ENCODE measurements at regions not wholly inside any gene's neighbourhood (a gene's known extent, or its start where the extent isn't known, plus 50 kb on each side); places are given as distances from the start of the nearest gene placed in this dataset.

DNA sequence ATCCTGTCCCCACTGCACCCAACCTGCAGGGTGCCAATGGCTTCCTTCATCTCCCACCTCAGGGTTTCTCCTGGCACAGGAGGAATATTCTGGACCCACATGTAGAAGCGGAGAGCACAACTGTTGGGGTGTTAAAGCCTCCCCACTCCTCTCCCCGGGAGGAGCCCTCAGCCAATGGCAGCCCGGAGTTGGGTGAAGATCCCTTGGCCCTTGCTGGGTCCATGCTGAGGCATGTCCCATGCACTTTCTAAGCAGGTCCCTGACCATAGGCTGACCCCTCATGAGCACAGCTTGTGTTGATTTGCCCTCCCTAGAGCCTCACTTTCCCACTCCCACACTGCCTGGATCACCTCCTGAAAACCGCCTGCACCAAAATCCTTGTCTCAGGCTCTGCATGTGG is 97.2 kb upstream of the PMEPA1 start:
- no peaks in the 10 kb centered on the region for H3K27me3 Mint-ChIP-seq (ENCODE audit: low read depth)
- no peaks in the 10 kb centered on the region for H3K36me3 Mint-ChIP-seq (ENCODE audit: low read depth)
- no peak overlapping the region for H3K4me3 Mint-ChIP-seq
- H3K4me1 Mint-ChIP-seq (ENCODE audit: low read depth): no peaks in the 10 kb centered on the region
- no peaks in the 10 kb centered on the region for H3K9me3 Mint-ChIP-seq
- DNase-seq: no peak
- intact Hi-C loops (cut with micrococcal nuclease): no loop called here
- CTCF ChIA-PET: no interaction called here
- H3K27ac Mint-ChIP-seq: no peak overlapping the region

DNA sequence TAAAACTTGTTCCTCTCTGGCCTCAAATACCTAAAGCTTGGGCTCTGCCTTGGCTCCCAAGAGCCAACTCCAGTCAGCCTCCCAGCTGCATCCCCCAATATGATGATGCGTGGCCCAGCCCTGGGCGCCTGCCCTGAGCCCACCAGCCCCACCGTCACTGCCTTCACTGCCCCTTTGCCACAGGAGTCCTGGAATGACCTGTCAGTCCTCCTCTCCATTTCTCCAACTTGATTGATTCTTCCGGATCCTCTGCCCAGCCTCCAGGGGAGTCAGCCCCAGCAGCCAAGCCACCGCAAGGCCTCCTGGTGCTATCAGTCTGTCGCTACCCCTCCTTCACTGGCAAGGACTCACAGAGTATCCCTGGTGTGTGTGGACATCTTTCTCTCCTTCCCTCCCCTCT is 96.7 kb upstream of the PMEPA1 start:
- DNase-seq: no peak
- intact Hi-C loops (cut with micrococcal nuclease): no loop called here
- Mint-ChIP-seq H3K9me3 (no peaks in the 10 kb centered on the region), H3K27ac (no peak overlapping the region), H3K4me3 (no peak overlapping the region), H3K36me3 (ENCODE audit: low read depth) (no peaks in the 10 kb centered on the region), H3K4me1 (ENCODE audit: low read depth) (no peaks in the 10 kb centered on the region), H3K27me3 (ENCODE audit: low read depth) (no peaks in the 10 kb centered on the region)
- CTCF ChIA-PET: no interaction called here

DNA sequence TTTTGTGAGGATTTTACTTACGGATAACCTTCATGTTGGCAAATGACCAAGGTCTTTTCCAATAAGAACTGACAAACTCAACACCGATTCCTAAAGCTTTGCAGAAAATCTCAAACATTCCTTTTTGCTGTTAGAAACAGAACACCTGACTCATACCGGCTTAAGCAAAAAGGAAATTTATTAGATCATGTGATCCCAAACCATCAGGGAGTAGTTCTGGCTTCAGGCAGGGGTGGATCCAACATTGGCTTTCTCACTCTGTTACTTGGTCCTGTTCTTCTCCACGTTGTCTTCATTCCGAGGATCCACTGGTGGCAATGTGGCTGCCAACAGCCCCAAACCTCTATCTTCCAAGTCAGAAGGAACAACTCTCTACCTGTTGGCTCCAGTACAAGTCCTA is 95.9 kb upstream of the PMEPA1 start:
- H3K36me3 Mint-ChIP-seq (ENCODE audit: low read depth): no peaks in the 10 kb centered on the region
- H3K9me3 Mint-ChIP-seq: no peaks in the 10 kb centered on the region
- no peaks in the 10 kb centered on the region for H3K4me1 Mint-ChIP-seq (ENCODE audit: low read depth)
- H3K27me3 Mint-ChIP-seq (ENCODE audit: low read depth): no peaks in the 10 kb centered on the region
- DNase-seq: no peak
- CTCF ChIA-PET: no interaction called here
- no peak overlapping the region for H3K27ac Mint-ChIP-seq
- intact Hi-C loops (cut with micrococcal nuclease): no loop called here
- no peak overlapping the region for H3K4me3 Mint-ChIP-seq

DNA sequence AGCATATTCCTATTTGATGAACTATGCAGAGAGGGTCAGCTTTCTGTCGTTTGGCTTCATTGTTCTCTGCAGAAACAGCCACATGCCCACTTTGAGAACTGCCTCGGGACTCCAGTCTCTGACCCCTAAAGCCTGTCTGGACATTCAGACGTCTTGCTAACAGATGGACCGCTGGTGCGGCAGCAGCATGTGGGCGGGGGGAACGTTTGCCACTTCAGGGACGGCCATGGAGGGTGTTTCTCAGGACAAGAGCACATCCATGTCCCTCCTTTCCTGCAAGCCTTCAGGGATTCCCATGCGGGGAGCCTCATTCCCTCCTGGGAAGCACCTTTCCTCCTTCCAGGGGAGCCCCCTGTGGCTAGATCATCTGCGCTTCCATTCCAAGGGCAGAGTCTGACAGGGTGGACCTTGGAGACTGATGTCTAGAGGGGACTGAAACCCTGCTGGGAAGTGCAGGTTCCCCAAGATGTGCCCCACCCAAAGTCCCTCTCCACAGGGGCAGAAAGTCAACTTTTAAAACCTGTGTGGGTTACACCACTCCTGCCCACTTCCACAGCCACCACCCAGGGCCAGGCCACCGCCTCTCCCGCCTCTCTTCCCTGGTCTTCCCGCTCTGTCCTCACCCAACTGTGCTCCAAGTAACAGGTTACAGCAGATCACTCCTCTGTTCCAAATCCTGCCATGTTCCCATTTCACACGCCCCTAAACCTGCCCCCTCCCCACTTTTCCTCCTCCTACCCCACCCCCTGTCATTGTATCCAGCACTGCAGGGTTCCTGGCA is 94.8 kb upstream of the PMEPA1 start:
- intact Hi-C loops (cut with micrococcal nuclease): no loop called here
- H3K4me3 Mint-ChIP-seq: no peak overlapping the region
- H3K36me3 Mint-ChIP-seq (ENCODE audit: low read depth): no peaks in the 10 kb centered on the region
- no peaks in the 10 kb centered on the region for H3K9me3 Mint-ChIP-seq
- H3K27me3 Mint-ChIP-seq (ENCODE audit: low read depth): no peaks in the 10 kb centered on the region
- H3K4me1 Mint-ChIP-seq (ENCODE audit: low read depth): no peaks in the 10 kb centered on the region
- H3K27ac Mint-ChIP-seq: no peak overlapping the region
- CTCF ChIA-PET: no interaction called here
- no peak for DNase-seq

DNA sequence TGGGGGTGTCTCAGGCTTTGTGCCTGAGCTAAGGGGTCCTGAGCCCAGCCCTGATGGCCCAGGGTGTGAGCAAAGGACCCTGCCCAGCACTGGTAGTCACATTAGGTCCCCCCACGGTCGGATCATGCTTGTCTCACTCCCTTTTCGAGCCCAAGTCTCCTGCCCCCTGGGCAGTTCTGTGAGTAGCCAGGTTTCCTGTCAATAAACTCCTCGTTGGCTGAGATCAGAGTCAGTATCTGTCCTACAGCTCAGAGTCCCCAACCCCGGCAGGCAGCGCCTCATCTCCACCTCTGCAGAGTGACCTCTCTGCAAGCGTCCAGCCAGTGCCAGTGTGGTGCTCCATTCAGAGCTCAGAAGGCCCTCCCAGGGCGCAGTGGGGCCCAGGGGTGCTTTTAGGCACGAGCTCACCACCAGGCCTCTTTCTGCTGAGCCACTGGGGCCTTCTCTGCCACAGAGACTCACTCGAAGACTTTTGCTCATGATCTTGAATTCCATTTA is 93.7 kb upstream of the PMEPA1 start:
- no peaks in the 10 kb centered on the region for H3K9me3 Mint-ChIP-seq
- H3K36me3 Mint-ChIP-seq (ENCODE audit: low read depth): no peaks in the 10 kb centered on the region
- no peaks in the 10 kb centered on the region for H3K4me1 Mint-ChIP-seq (ENCODE audit: low read depth)
- H3K27ac Mint-ChIP-seq: no peak overlapping the region
- H3K4me3 Mint-ChIP-seq: no peak overlapping the region
- H3K27me3 Mint-ChIP-seq (ENCODE audit: low read depth): no peaks in the 10 kb centered on the region
- no peak for DNase-seq
- intact Hi-C loops (cut with micrococcal nuclease): no loop called here
- CTCF ChIA-PET: no interaction called here

DNA sequence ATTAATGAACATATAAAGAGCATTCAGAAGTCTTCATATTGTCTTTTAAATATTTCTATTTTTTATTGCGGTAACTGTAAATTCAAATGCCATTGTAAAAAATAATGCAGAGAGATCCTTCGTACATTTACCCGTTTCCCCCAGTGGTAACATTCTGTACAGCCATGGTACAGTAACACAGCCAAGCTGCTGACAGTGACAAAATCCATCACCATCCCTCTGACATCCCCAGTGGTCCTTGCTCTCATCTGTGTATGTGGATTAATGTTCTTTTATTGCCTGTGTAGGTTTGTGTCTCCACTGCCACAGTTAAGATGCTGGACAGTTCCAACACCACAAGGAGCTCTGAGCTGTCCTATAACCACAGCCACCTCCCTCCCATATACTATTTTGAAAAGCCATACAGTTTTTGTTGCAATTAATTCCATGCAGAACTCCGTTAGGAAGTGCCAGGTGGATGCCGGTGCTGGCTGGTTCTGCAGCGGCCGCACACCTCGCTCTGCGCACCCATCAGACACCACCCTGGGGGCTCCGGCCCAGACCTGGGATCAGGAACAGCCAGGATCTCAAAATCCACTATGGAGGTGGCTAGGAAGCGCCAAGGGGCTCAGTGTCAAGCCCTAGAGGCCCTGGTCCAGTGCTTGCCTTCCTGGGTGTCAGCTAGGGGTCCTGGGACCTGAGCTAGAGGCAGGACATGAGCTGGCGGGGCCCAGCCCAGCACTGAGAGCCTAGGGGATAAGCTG is 93.1 kb upstream of the PMEPA1 start:
- no peak for DNase-seq
- intact Hi-C loops (cut with micrococcal nuclease): no loop called here
- Mint-ChIP-seq H3K27me3 (ENCODE audit: low read depth) (no peaks in the 10 kb centered on the region), H3K27ac (no peak overlapping the region), H3K9me3 (no peaks in the 10 kb centered on the region), H3K4me3 (no peak overlapping the region), H3K4me1 (ENCODE audit: low read depth) (no peaks in the 10 kb centered on the region), H3K36me3 (ENCODE audit: low read depth) (no peaks in the 10 kb centered on the region)
- CTCF ChIA-PET: no interaction called here

DNA sequence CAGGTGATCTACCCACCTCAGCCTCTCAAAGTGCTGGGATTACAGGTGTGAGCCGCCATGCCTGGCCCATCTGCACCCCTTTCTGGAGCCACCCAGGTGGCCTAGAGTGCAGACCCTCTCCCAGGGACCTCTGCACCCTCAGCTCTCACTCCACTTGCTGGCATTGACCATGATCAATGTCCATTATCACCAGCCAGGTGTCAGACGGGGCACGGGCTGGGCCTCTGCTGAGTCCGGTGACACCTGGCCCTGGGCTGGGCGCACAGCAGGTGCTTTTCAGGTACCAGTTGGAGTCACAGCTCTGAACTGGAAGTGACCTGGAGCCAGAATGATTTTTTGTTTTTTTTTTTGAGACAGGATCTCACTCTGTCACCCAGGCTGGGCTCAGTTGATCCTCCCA is 91.8 kb upstream of the PMEPA1 start:
- intact Hi-C loops (cut with micrococcal nuclease): no loop called here
- H3K9me3 Mint-ChIP-seq: no peaks in the 10 kb centered on the region
- H3K27ac Mint-ChIP-seq: no peak overlapping the region

DNA sequence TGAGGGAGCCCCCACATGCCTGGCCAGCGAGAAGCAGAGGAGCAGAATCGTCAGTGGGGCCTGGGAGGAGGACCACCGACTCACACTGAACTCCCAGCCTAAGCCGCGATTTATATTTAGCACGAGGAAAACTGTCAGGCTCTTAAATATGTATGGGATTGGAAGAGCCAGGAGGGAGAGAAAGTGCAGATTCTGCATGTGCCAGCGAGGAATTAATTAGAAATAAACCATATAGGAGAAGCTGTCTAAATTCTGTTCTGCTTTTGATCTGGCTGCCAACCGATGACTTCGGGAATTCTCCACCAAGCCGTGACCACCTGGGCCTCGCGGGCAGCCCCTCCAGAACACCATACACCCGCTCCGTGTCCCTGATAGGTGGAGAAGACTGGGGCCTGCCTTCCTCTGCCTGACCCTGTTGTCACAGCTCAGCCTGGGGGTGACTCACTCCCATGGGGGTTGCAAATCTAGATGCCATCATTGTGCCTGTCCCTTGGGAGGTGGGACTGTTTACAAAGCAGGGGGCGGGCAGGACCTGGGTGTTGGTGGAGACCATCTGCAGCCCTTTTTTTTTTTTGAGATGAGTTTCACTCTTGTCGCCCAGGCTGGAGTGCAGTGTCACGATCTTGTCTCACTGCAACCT is 91.1 kb upstream of the PMEPA1 start:
- Mint-ChIP-seq H3K27ac (no peak overlapping the region), H3K9me3 (no peaks in the 10 kb centered on the region), H3K4me1 (ENCODE audit: low read depth) (no peaks in the 10 kb centered on the region), H3K27me3 (ENCODE audit: low read depth) (no peaks in the 10 kb centered on the region), H3K36me3 (ENCODE audit: low read depth) (no peaks in the 10 kb centered on the region), H3K4me3 (no peak overlapping the region)
- intact Hi-C loops (cut with micrococcal nuclease): no loop called here
- DNase-seq: no peak
- CTCF ChIA-PET: no interaction called here

More for the DNA sequence above, 91.8 kb upstream of the PMEPA1 start:
- Mint-ChIP-seq H3K4me1 (ENCODE audit: low read depth) (no peaks in the 10 kb centered on the region), H3K27me3 (ENCODE audit: low read depth) (no peaks in the 10 kb centered on the region), H3K36me3 (ENCODE audit: low read depth) (no peaks in the 10 kb centered on the region), H3K4me3 (no peak overlapping the region)
- CTCF ChIA-PET: no interaction called here
- no peak for DNase-seq

DNA sequence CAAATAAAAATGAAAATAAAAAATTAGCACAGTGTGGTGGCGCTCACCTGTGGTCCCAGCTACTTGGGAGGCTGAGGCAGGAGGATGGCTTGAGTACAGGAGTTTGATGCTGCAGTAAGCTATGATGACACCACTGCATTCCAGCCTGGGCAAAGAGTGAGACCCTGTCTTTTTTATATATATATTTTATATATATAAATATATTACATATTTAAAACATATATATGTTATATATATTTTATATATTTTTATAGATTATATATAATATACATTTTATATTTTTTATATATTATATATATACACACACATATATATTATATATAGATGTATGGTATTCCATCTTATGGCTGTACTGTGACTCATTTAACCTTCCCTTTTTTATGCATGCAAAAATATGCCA is 87.6 kb upstream of the PMEPA1 start:
- H3K4me3 Mint-ChIP-seq: no peak overlapping the region
- no peak for DNase-seq
- intact Hi-C loops (cut with micrococcal nuclease): no loop called here
- no peak overlapping the region for H3K27ac Mint-ChIP-seq
- CTCF ChIA-PET: no interaction called here
- no peaks in the 10 kb centered on the region for H3K36me3 Mint-ChIP-seq (ENCODE audit: low read depth)
- no peaks in the 10 kb centered on the region for H3K27me3 Mint-ChIP-seq (ENCODE audit: low read depth)
- no peaks in the 10 kb centered on the region for H3K4me1 Mint-ChIP-seq (ENCODE audit: low read depth)
- H3K9me3 Mint-ChIP-seq: no peaks in the 10 kb centered on the region

DNA sequence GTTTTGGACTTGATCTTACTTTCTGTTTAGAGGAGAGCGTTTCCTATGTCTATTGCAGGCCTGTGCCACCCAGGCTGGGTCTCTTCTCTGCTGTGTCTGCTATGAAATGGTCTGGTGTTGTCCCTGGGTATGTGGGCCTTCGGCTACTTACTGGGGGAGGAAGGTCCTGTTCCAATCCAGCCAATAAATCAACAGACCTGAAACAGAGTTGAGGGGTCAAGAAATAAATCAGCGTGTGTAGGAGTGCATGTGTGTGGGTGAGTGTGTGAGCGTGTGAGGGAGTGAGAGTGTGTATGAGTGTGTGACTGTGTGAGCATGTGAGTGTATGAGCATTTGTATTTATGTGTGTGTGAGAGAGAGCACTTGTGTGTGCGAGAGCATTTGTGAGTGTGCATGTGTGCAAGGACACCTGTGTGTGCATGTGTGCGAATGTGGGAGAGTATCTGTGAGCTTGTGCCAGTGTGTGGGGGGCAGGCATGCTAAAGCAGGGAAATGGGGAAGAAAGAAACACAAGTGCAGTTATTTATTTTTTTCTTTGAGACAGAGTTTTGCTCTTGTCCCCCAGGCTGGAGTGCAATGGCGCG is 86.3 kb upstream of the PMEPA1 start:
- DNase-seq: no peak
- Mint-ChIP-seq H3K36me3 (ENCODE audit: low read depth) (no peaks in the 10 kb centered on the region), H3K4me3 (no peak overlapping the region), H3K27me3 (ENCODE audit: low read depth) (no peaks in the 10 kb centered on the region), H3K27ac (no peak overlapping the region), H3K9me3 (peaks cover 3% of the 10 kb centered on the region), H3K4me1 (ENCODE audit: low read depth) (no peaks in the 10 kb centered on the region)
- CTCF ChIA-PET: no interaction called here
- intact Hi-C loops (cut with micrococcal nuclease): no loop called here

DNA sequence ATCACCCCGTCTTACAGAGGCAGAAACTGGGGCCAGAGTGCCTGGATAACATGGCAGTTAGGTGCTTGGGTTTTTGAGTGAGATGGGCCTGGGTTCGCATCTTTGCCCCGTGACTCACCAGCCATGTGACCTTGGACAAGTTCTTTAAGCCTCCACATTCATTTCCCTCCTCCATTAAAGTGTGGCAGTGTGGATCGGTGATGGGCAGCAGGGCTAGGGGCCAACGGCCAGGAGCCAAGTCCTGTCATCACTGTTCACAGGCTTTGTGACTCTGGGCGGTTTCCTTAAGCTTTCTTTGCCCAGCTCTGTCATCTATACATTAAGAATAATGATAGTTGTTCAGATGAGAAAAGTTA is 85.5 kb upstream of the PMEPA1 start:
- CTCF ChIA-PET: no interaction called here
- Mint-ChIP-seq H3K27me3 (ENCODE audit: low read depth) (no peaks in the 10 kb centered on the region), H3K9me3 (peaks cover 3% of the 10 kb centered on the region), H3K4me3 (no peak overlapping the region), H3K4me1 (ENCODE audit: low read depth) (no peaks in the 10 kb centered on the region), H3K36me3 (ENCODE audit: low read depth) (no peaks in the 10 kb centered on the region), H3K27ac (no peak overlapping the region)
- intact Hi-C loops (cut with micrococcal nuclease): no loop called here
- no peak for DNase-seq

DNA sequence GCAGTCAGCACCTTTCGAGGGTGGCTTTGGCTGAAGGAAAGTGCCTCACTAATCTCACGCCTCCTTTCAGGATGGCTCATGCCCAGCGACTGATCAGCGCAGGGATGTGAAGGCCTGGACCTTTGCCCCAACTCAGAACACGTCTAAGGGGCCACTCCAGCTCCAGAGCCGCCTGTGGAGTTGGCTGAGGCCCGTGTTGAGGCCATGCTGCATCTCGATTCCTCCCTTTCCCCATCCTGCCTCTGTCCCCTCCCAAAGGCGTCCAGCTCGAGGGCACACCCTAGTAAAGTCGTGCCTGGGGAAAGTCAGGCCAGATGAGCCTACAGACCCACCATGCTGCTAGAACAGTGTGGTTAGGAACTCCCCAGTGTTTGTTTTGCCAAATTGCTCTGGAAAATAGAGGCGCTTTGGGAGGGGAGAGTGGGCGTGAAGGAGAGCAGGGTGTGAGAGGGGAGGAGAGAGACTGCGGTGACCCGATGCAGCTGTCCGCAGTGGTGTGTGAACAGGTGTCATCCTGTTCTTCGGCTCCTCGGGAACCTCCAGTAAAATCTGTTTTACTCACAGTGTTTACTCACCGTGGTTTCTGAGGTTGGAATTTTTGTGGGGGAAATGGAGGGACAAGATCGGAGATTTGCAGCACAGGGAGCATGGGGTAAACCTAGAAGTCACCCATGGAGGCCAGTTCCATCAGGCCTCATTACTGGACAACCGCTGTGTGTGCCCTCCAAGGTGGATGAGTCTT is 85.0 kb upstream of the PMEPA1 start:
- H3K4me3 Mint-ChIP-seq: no peak overlapping the region
- H3K27ac Mint-ChIP-seq: no peak overlapping the region
- CTCF ChIA-PET: no interaction called here
- H3K27me3 Mint-ChIP-seq (ENCODE audit: low read depth): no peaks in the 10 kb centered on the region
- peaks cover 3% of the 10 kb centered on the region for H3K9me3 Mint-ChIP-seq
- no peaks in the 10 kb centered on the region for H3K36me3 Mint-ChIP-seq (ENCODE audit: low read depth)
- intact Hi-C loops (cut with micrococcal nuclease): no loop called here
- no peaks in the 10 kb centered on the region for H3K4me1 Mint-ChIP-seq (ENCODE audit: low read depth)
- no peak for DNase-seq
